ENCODE measurements at regions not wholly inside any gene's neighbourhood (a gene's known extent, or its start where the extent isn't known, plus 50 kb on each side); places are given as distances from the start of the nearest gene placed in this dataset.

- CTCF ChIA-PET: interaction anchor here (1.3 kb wide), 1 partner anchor 21 kb away, joined by 3 read pairs; no protein-coding TSS in a partner anchor
- no peak for DNase-seq (ENCODE audit: extremely low spot score)
- POLR2A ChIA-PET: no interaction called here
- TF ChIP-seq, protein P1, sequence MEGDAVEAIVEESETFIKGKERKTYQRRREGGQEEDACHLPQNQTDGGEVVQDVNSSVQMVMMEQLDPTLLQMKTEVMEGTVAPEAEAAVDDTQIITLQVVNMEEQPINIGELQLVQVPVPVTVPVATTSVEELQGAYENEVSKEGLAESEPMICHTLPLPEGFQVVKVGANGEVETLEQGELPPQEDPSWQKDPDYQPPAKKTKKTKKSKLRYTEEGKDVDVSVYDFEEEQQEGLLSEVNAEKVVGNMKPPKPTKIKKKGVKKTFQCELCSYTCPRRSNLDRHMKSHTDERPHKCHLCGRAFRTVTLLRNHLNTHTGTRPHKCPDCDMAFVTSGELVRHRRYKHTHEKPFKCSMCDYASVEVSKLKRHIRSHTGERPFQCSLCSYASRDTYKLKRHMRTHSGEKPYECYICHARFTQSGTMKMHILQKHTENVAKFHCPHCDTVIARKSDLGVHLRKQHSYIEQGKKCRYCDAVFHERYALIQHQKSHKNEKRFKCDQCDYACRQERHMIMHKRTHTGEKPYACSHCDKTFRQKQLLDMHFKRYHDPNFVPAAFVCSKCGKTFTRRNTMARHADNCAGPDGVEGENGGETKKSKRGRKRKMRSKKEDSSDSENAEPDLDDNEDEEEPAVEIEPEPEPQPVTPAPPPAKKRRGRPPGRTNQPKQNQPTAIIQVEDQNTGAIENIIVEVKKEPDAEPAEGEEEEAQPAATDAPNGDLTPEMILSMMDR (IDR thresholded peaks at IDR 0.05; ENCODE audit: control extremely low read depth, extremely low read depth, low read depth, missing control alignments): no peak
Measured at GRCh38 chr3:124178531-124178930, 186.6 kb upstream of the ROPN1 start.

DNA sequence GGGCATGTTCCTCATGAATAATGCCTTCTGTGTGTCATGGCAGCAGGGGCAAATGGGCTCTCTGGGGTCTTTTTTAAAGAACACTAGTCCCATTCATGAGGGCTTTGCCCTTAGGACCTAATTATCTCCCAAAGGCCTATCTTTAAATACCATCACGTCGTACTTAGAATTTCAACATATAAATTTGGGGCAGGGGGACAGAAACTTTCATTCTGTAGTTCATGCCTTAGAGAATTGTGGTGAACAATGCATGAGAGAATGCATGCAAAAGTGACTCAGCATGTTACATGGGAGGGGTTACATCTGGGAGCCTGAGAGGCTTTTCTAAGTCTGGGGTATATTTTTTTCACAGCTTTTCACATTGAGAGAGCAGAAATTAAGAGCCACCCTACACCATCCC, 208.5 kb upstream of the ROPN1 start:
- TF ChIP-seq, protein P1 (IDR thresholded peaks at IDR 0.05; ENCODE audit: control extremely low read depth, extremely low read depth, low read depth, missing control alignments): no peak
- no peak for DNase-seq (ENCODE audit: extremely low spot score)
- POLR2A ChIA-PET: interaction anchor here (0.6 kb wide), 1 partner anchor 1088 kb away, joined by 4 read pairs; no protein-coding TSS in a partner anchor
- CTCF ChIA-PET: no interaction called here

DNA sequence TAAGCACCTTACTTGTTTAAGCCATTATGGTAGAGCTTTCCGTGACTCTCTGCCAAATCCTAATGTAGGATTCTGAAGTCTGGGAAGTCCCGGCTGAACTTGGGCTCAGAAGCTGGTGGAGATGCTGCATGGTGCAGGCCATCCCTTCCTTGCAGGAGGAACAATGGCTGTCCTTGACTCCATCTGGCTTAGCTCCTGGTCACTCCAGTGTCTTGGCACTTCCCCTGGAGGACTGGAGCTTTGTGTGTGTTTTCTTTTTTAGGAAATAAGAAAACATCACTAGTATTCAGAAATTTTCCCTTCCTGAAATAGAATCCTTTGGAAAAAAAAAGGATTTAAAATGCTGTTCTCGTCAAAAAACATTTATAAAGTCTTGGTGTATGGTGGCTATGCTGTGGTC, 209.3 kb upstream of the ROPN1 start:
- ChIA-PET POLR2A (no interaction called here), CTCF (interaction anchor here (1.0 kb wide), 1 partner anchor 15 kb away, joined by 3 read pairs; no protein-coding TSS in a partner anchor)
- no peak for DNase-seq (ENCODE audit: extremely low spot score)
- TF ChIP-seq, protein P1 (IDR thresholded peaks at IDR 0.05; ENCODE audit: control extremely low read depth, extremely low read depth, low read depth, missing control alignments): no peak

DNA sequence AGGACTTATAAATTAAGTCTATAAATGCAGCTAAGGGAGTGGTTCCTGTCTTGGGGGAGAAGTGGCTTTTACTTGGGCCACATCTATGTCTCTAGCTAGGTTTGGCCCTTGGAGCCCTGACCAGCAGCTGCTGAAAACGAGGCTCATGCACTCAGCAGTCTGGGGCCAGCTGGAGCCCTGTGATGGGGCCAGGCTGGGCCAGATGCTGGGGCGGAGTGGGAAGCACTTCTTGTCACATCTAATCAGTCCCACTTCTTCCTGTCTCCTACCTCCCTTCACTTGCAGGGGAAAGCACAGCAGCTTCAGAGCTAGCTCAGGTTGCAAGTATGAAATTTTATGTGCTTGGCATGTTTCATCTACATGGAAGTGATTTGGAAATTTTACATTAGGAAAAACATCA, 209.9 kb upstream of the ROPN1 start:
- CTCF ChIA-PET: interaction anchor here (1.0 kb wide), 1 partner anchor 14 kb away, joined by 3 read pairs; no protein-coding TSS in a partner anchor
- POLR2A ChIA-PET: no interaction called here
- DNase-seq (ENCODE audit: extremely low spot score): no peak
- TF ChIP-seq, protein P1 (IDR thresholded peaks at IDR 0.05; ENCODE audit: control extremely low read depth, extremely low read depth, low read depth, missing control alignments): no peak

DNA sequence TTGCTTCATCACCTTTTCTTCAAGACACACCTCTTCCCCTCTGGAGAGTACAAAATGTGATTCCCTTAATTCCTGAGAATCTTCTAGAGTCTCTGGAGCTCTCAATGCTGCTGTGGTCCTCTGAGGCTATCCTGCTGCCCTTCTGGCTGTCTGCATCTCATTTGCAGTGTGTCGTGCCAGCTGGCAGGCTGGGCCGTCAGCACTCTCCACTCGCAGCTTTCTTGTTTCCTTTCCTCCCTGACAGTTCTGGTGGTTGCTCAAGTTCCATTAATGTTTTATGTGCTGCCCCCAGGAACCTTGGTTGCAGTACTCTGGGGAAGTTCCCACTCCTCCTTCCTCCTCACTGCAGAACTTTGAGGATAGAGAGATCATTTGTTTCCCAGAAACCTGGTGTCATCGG, 210.8 kb upstream of the ROPN1 start:
- CTCF ChIA-PET: no interaction called here
- POLR2A ChIA-PET: no interaction called here
- TF ChIP-seq, protein P1 (IDR thresholded peaks at IDR 0.05; ENCODE audit: control extremely low read depth, extremely low read depth, low read depth, missing control alignments): no peak
- no peak for DNase-seq (ENCODE audit: extremely low spot score)

DNA sequence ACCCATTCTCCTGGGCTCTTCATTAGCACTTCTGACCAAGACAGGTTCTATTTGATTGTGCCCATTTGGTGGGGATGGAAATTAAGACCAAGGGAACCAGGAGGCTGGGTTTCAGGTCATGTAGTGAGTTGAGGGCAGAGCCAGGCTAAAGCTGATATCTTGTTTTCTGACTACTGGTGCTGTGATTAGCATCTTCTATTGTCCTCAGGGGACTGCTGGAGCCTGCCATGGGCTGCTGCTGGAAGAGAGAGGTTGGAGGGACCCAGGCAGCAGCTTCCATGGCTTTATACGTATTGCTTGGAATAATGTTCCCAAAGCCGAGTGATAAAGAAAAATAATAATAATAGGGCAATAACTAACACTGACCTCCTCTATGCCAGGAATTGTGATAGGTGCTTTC, 211.4 kb upstream of the ROPN1 start:
- no peak for DNase-seq (ENCODE audit: extremely low spot score)
- POLR2A ChIA-PET: no interaction called here
- CTCF ChIA-PET: no interaction called here
- TF ChIP-seq, protein P1 (IDR thresholded peaks at IDR 0.05; ENCODE audit: control extremely low read depth, extremely low read depth, low read depth, missing control alignments): no peak

Measured in GM10248 (cell line).